ENCODE measurements at regions not wholly inside any gene's neighbourhood (a gene's known extent, or its start where the extent isn't known, plus 50 kb on each side); places are given as distances from the start of the nearest gene placed in this dataset.
"Not testable (repeated sequence)": the region's sequence is repeated elsewhere in the genome, so short reads cannot be mapped to it uniquely, and the experiment has no call there.

- H3K27me3 ChIP-seq (ENCODE audit: control insufficient read depth, insufficient read depth, low read length): no peaks in the 10 kb centered on the region
- no peak overlapping the region for H3K4me3 ChIP-seq (ENCODE audit: low read depth, low read length)
- no peaks in the 10 kb centered on the region for H3K36me3 ChIP-seq (ENCODE audit: control insufficient read depth, insufficient read depth, low read length)
- DNase-seq (ENCODE audit: low read depth): no peak
- TF ChIP-seq CTCF (IDR thresholded peaks at IDR 0.05; ENCODE audit: insufficient read depth, low read length, poor library complexity, severe bottlenecking): no peak
Measured at GRCh38 chr14:105702275-105702817, 176.0 kb downstream of the TMEM121 start.

- not testable (repeated sequence) for DNase-seq (ENCODE audit: low read depth); H3K36me3 ChIP-seq (ENCODE audit: control insufficient read depth, insufficient read depth, low read length); H3K27me3 ChIP-seq (ENCODE audit: control insufficient read depth, insufficient read depth, low read length); H3K4me3 ChIP-seq (ENCODE audit: low read depth, low read length)
Measured at GRCh38 chr14:105703044-105703665, 176.8 kb downstream of the TMEM121 start.

GRCh38 chr14:105704091-105704490, 177.7 kb downstream of the TMEM121 start:
- H3K27me3 ChIP-seq (ENCODE audit: control insufficient read depth, insufficient read depth, low read length); H3K4me3 ChIP-seq (ENCODE audit: low read depth, low read length); H3K36me3 ChIP-seq (ENCODE audit: control insufficient read depth, insufficient read depth, low read length); DNase-seq (ENCODE audit: low read depth): not testable (repeated sequence)

- not testable (repeated sequence) for H3K36me3 ChIP-seq (ENCODE audit: control insufficient read depth, insufficient read depth, low read length); DNase-seq (ENCODE audit: low read depth)
Measured at GRCh38 chr14:105704492-105704891, 178.1 kb downstream of the TMEM121 start.

GRCh38 chr14:105705512-105705861, 179.1 kb downstream of the TMEM121 start:
- H3K27me3 ChIP-seq (ENCODE audit: control insufficient read depth, insufficient read depth, low read length); H3K36me3 ChIP-seq (ENCODE audit: control insufficient read depth, insufficient read depth, low read length); DNase-seq (ENCODE audit: low read depth); H3K4me3 ChIP-seq (ENCODE audit: low read depth, low read length): not testable (repeated sequence)

More at GRCh38 chr14:105704492-105704891, 178.1 kb downstream of the TMEM121 start:
- H3K27me3 ChIP-seq (ENCODE audit: control insufficient read depth, insufficient read depth, low read length); H3K4me3 ChIP-seq (ENCODE audit: low read depth, low read length): not testable (repeated sequence)

GRCh38 chr14:105705862-105706700, 179.7 kb downstream of the TMEM121 start:
- H3K4me3 ChIP-seq (ENCODE audit: low read depth, low read length); DNase-seq (ENCODE audit: low read depth); H3K36me3 ChIP-seq (ENCODE audit: control insufficient read depth, insufficient read depth, low read length); H3K27me3 ChIP-seq (ENCODE audit: control insufficient read depth, insufficient read depth, low read length): not testable (repeated sequence)

- not testable (repeated sequence) for DNase-seq (ENCODE audit: low read depth); H3K4me3 ChIP-seq (ENCODE audit: low read depth, low read length)
Measured at GRCh38 chr14:105706701-105707019, 180.3 kb downstream of the TMEM121 start.

GRCh38 chr14:105707099-105707498, 180.7 kb downstream of the TMEM121 start:
- DNase-seq (ENCODE audit: low read depth); H3K36me3 ChIP-seq (ENCODE audit: control insufficient read depth, insufficient read depth, low read length); H3K27me3 ChIP-seq (ENCODE audit: control insufficient read depth, insufficient read depth, low read length); H3K4me3 ChIP-seq (ENCODE audit: low read depth, low read length): not testable (repeated sequence)

More at GRCh38 chr14:105706701-105707019, 180.3 kb downstream of the TMEM121 start:
- not testable (repeated sequence) for H3K27me3 ChIP-seq (ENCODE audit: control insufficient read depth, insufficient read depth, low read length); H3K36me3 ChIP-seq (ENCODE audit: control insufficient read depth, insufficient read depth, low read length)

GRCh38 chr14:105707723-105708151, 181.4 kb downstream of the TMEM121 start:
- not testable (repeated sequence) for H3K4me3 ChIP-seq (ENCODE audit: low read depth, low read length); H3K27me3 ChIP-seq (ENCODE audit: control insufficient read depth, insufficient read depth, low read length); H3K36me3 ChIP-seq (ENCODE audit: control insufficient read depth, insufficient read depth, low read length); DNase-seq (ENCODE audit: low read depth)

GRCh38 chr14:105708251-105709134, 182.1 kb downstream of the TMEM121 start:
- not testable (repeated sequence) for H3K4me3 ChIP-seq (ENCODE audit: low read depth, low read length); H3K36me3 ChIP-seq (ENCODE audit: control insufficient read depth, insufficient read depth, low read length); DNase-seq (ENCODE audit: low read depth); H3K27me3 ChIP-seq (ENCODE audit: control insufficient read depth, insufficient read depth, low read length)
